GM18526 (cell line): ENCODE measurements at regions not wholly inside any gene's neighbourhood (a gene's known extent, or its start where the extent isn't known, plus 50 kb on each side); places are given as distances from the start of the nearest gene placed in this dataset.

Experiments used
- POLR2A ChIP-seq: IDR thresholded peaks from 3 replicates; pipeline ENCODE4 v1.6.1; 2011; ENCODE audit not compliant: insufficient read length; ENCODE audit errors: extremely low read depth

GRCh38 chr6:14655201-14656061 lies 537.9 kb downstream of the CD83 start:
- TF ChIP-seq POLR2A, result no peak

- TF ChIP-seq POLR2A, result no peak
Measured at GRCh38 chr6:14656078-14656521, 538.5 kb downstream of the CD83 start.

- no peak for TF ChIP-seq POLR2A
Measured at GRCh38 chr6:14656649-14657048, 539.1 kb downstream of the CD83 start.

GRCh38 chr6:14658030-14658429 lies 540.5 kb downstream of the CD83 start:
- no peak for TF ChIP-seq POLR2A

- no peak for TF ChIP-seq POLR2A
Measured at GRCh38 chr6:14658886-14659561, 541.5 kb downstream of the CD83 start.

GRCh38 chr6:14659841-14660240 lies 542.3 kb downstream of the CD83 start:
- TF ChIP-seq POLR2A, result no peak

- TF ChIP-seq POLR2A, result no peak
Measured at GRCh38 chr6:14660806-14661579, 543.4 kb downstream of the CD83 start.

- no peak for TF ChIP-seq POLR2A
Measured at GRCh38 chr6:14661691-14662090, 544.1 kb downstream of the CD83 start.

GRCh38 chr6:14664112-14664601 lies 546.6 kb downstream of the CD83 start:
- no peak for TF ChIP-seq POLR2A

GRCh38 chr6:14664621-14665315 lies 547.2 kb downstream of the CD83 start:
- TF ChIP-seq POLR2A, result no peak

- no peak for TF ChIP-seq POLR2A
Measured at GRCh38 chr6:14665827-14666724, 548.5 kb downstream of the CD83 start.

GRCh38 chr6:14670806-14671205 lies 553.2 kb downstream of the CD83 start:
- TF ChIP-seq POLR2A, result no peak

- TF ChIP-seq POLR2A, result no peak
Measured at GRCh38 chr6:14671261-14671681, 553.7 kb downstream of the CD83 start.

- no peak for TF ChIP-seq POLR2A
Measured at GRCh38 chr6:14671937-14672336, 554.4 kb downstream of the CD83 start.
